NCI-H69 (cell line): ENCODE measurements at regions not wholly inside any gene's neighbourhood (a gene's known extent, or its start where the extent isn't known, plus 50 kb on each side); places are given as distances from the start of the nearest gene placed in this dataset.
"Not testable (repeated sequence)": the region's sequence is repeated elsewhere in the genome, so short reads cannot be mapped to it uniquely, and the experiment has no call there.

Experiments
- DNase-seq: peaks from one replicate; lab custom pipeline; 2025; lab: John Stamatoyannopoulos, UW

- no peak for DNase-seq
Measured at GRCh38 chr3:132084982-132085381, 50.2 kb upstream of the CPNE4 start.

- DNase-seq, result no peak
Measured at GRCh38 chr3:132087356-132087755, 52.5 kb upstream of the CPNE4 start.

- no peak for DNase-seq
Measured at GRCh38 chr3:132088291-132088690, 53.5 kb upstream of the CPNE4 start.

- no peak for DNase-seq
Measured at GRCh38 chr3:132090921-132091320, 56.1 kb upstream of the CPNE4 start.

- no peak for DNase-seq
Measured at GRCh38 chr3:132116601-132117000, 81.8 kb upstream of the CPNE4 start.

GRCh38 chr3:132117642-132118041, 82.8 kb upstream of the CPNE4 start:
- DNase-seq, result no peak

- no peak for DNase-seq
Measured at GRCh38 chr3:132119531-132119930, 84.7 kb upstream of the CPNE4 start.

- DNase-seq, result no peak
Measured at GRCh38 chr3:132124096-132124495, 89.3 kb upstream of the CPNE4 start.

- no peak for DNase-seq
Measured at GRCh38 chr3:132124651-132125284, 90.0 kb upstream of the CPNE4 start.

GRCh38 chr3:132134611-132135010, 99.8 kb upstream of the CPNE4 start:
- no peak for DNase-seq

- DNase-seq, result no peak
Measured at GRCh38 chr3:132135628-132136333, 101.0 kb upstream of the CPNE4 start.

GRCh38 chr3:132136334-132136716, 101.5 kb upstream of the CPNE4 start:
- DNase-seq, result no peak

GRCh38 chr3:132136902-132137301, 102.1 kb upstream of the CPNE4 start:
- not testable (repeated sequence) for DNase-seq

- DNase-seq, result no peak
Measured at GRCh38 chr3:132145833-132146232, 111.0 kb upstream of the CPNE4 start.

GRCh38 chr3:132154619-132155018, 119.8 kb upstream of the CPNE4 start:
- no peak for DNase-seq

GRCh38 chr3:132159145-132159544, 124.3 kb upstream of the CPNE4 start:
- DNase-seq, result no peak

GRCh38 chr3:132160198-132160597, 125.4 kb upstream of the CPNE4 start:
- DNase-seq, result no peak

- no peak for DNase-seq
Measured at GRCh38 chr3:132161608-132162007, 126.8 kb upstream of the CPNE4 start.

GRCh38 chr3:132164469-132165092, 129.8 kb upstream of the CPNE4 start:
- no peak for DNase-seq

- no peak for DNase-seq
Measured at GRCh38 chr3:132167870-132168269, 133.1 kb upstream of the CPNE4 start.

- no peak for DNase-seq
Measured at GRCh38 chr3:132174500-132174899, 139.7 kb upstream of the CPNE4 start.

GRCh38 chr3:132180337-132180791, 136.8 kb upstream of the ACP3 start:
- DNase-seq, result peak; percentile 43

GRCh38 chr3:132183811-132184210, 133.4 kb upstream of the ACP3 start:
- DNase-seq, result no peak
